Central memory CD4-positive, alpha-beta T cell (primary cell): ENCODE measurements at regions not wholly inside any gene's neighbourhood (a gene's known extent, or its start where the extent isn't known, plus 50 kb on each side); places are given as distances from the start of the nearest gene placed in this dataset.
"Not testable (repeated sequence)": the region's sequence is repeated elsewhere in the genome, so short reads cannot be mapped to it uniquely, and the experiment has no call there.

Experiments
- DNase-seq: peaks from one replicate; pipeline ENCODE4 v3.0.0; 2022

- not testable (repeated sequence) for DNase-seq
Observed at GRCh38 chr5:119299242-119299614, 56.6 kb upstream of the TNFAIP8 start.

- peak; percentile 90 for DNase-seq
Observed at GRCh38 chr5:119299615-119300310, 56.1 kb upstream of the TNFAIP8 start.

GRCh38 chr5:119300311-119300670 lies 55.5 kb upstream of the TNFAIP8 start:
- DNase-seq, result no peak

DNA sequence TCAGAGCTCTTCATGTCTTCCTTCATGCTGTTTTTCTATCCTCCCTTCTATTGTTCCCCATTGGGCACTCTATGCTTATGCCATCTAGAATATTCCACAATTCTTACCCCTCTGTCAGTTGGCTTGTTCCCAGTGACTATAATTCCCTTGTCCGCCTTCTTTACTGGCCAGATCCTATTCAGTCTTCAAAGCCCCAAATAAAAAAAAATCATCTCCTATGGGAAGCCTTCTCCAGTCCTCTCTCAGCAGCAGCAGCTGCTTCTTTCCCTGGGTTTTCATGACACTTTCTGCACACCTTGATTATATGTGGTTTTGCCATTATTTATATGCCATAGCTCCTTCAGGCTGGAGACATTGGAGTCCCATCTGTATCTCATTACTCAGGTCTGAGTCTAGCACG lies 54.6 kb upstream of the TNFAIP8 start:
- no peak for DNase-seq

- DNase-seq, result no peak
Observed at GRCh38 chr5:119301906-119302305, 53.9 kb upstream of the TNFAIP8 start.

DNA sequence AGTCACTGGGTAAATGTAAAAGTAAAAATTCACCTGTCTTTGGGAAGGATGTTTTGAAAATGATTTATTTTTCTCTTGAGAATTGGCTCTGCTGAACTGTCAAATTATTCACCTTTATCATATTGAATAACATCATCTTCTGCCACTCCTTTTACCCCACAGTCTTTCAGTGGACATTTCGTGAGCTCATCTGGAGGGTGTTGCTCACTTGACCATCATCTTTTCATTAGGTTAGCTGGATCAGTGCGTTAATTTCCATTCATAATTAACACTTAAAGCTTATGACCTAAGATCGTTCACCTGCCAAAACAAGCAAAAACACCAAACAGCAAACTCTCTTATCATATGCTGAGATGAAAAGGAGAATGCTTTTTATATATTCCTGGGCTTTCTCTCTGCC lies 53.4 kb upstream of the TNFAIP8 start:
- no peak for DNase-seq

GRCh38 chr5:119302916-119303897 lies 52.6 kb upstream of the TNFAIP8 start:
- no peak for DNase-seq

DNA sequence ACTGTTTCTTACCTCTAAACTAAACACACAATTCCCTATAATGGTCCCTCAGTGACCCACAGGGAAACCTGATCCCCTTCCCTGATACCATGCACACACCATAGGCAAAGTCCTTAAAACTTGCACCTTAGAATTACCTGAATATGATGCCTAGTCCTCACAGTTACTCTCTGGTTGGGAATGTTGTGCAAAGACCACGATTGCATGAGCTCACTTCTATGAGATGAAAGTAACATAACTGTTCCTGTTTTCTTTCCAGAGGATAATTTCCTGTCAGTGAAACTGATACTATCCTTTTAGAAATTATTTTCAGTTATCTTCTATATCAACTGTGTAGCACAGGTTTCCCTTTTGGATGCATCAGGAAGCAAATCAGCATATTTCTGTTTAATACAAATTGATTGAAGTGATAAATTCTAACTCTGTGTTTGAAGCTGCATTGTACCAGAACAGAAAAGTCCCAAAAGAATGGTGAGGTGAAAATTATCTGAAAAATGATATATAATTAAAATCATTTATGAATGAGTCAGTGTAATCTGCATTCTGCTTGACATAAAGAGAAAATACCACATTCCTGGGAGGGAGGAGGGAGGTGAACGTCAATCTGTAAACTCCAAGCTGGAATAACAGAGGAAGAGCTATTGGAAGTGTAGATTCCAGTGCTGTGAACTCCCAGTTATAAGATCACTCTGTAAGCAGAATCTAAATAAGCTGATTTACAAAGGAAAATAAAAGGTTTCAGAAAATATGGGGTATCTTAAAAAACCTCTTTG lies 51.2 kb upstream of the TNFAIP8 start:
- DNase-seq, result no peak
